ENCODE measurements at regions not wholly inside any gene's neighbourhood (a gene's known extent, or its start where the extent isn't known, plus 50 kb on each side); places are given as distances from the start of the nearest gene placed in this dataset.
A peak's percentile ranks its signal among the peaks of the same experiment; 100 is the strongest.
"Not testable (repeated sequence)": the region's sequence is repeated elsewhere in the genome, so short reads cannot be mapped to it uniquely, and the experiment has no call there.

GRCh38 chr3:177862962-177863491, 665.7 kb upstream of the TBL1XR1 start:
- ATAC-seq (replicated peaks) (no peak), DNase-seq (no peak)
- Mint-ChIP-seq H3K4me3 (no peak overlapping the region), H3K4me1 (ENCODE audit: low read depth in 2 of 2) (peaks cover 0 to 1% of the 10 kb centered on the region in 2 donors), H3K27ac (no peak overlapping the region), H3K27me3 (peaks cover 12 to 33% of the 10 kb centered on the region in 2 donors), H3K36me3 (ENCODE audit: insufficient read depth) (no peaks in the 10 kb centered on the region), H3K9me3 (peaks cover 4 to 45% of the 10 kb centered on the region in 2 donors)

- not testable (repeated sequence) for ATAC-seq (replicated peaks); H3K4me3 Mint-ChIP-seq; H3K27me3 Mint-ChIP-seq; H3K36me3 Mint-ChIP-seq (ENCODE audit: insufficient read depth); H3K27ac Mint-ChIP-seq; DNase-seq; H3K4me1 Mint-ChIP-seq (ENCODE audit: low read depth in 2 of 2)
- peaks cover 4 to 23% of the 10 kb centered on the region in 2 donors for H3K9me3 Mint-ChIP-seq
Observed at GRCh38 chr3:177871267-177871666, 665.0 kb upstream of the KCNMB2 start.

- Mint-ChIP-seq H3K4me1 (ENCODE audit: low read depth in 2 of 2) (peaks cover 0 to 5% of the 10 kb centered on the region in 2 donors), H3K27ac (no peak overlapping the region), H3K36me3 (ENCODE audit: insufficient read depth) (no peaks in the 10 kb centered on the region), H3K27me3 (no peaks in the 10 kb centered on the region), H3K9me3 (no peaks in the 10 kb centered on the region), H3K4me3 (no peak overlapping the region)
- no peak for DNase-seq
- no peak for ATAC-seq (replicated peaks)
Observed at GRCh38 chr3:177878192-177878591, 658.0 kb upstream of the KCNMB2 start.

GRCh38 chr3:177878957-177879356, 657.3 kb upstream of the KCNMB2 start:
- Mint-ChIP-seq H3K27ac (no peak overlapping the region), H3K36me3 (ENCODE audit: insufficient read depth) (no peaks in the 10 kb centered on the region), H3K27me3 (no peaks in the 10 kb centered on the region)

GRCh38 chr3:177881351-177881750, 654.9 kb upstream of the KCNMB2 start:
- H3K36me3 Mint-ChIP-seq (ENCODE audit: insufficient read depth), result no peaks in the 10 kb centered on the region
- H3K27ac Mint-ChIP-seq, result no peak overlapping the region
- H3K27me3 Mint-ChIP-seq, result no peaks in the 10 kb centered on the region
- DNase-seq, result no peak
- no peak overlapping the region for H3K4me3 Mint-ChIP-seq
- no peak for ATAC-seq (replicated peaks)
- H3K4me1 Mint-ChIP-seq (ENCODE audit: low read depth in 2 of 2), result no peaks in the 10 kb centered on the region
- H3K9me3 Mint-ChIP-seq, result no peaks in the 10 kb centered on the region

More at GRCh38 chr3:177878957-177879356, 657.3 kb upstream of the KCNMB2 start:
- ATAC-seq (replicated peaks) (no peak), DNase-seq (no peak)
- no peaks in the 10 kb centered on the region for H3K9me3 Mint-ChIP-seq
- H3K4me1 Mint-ChIP-seq (ENCODE audit: low read depth in 2 of 2), result peaks cover 0 to 5% of the 10 kb centered on the region in 2 donors
- H3K4me3 Mint-ChIP-seq, result no peak overlapping the region

- H3K9me3 Mint-ChIP-seq, result no peaks in the 10 kb centered on the region
- H3K27ac Mint-ChIP-seq, result no peak overlapping the region
- H3K4me3 Mint-ChIP-seq, result no peak overlapping the region
- H3K4me1 Mint-ChIP-seq (ENCODE audit: low read depth in 2 of 2), result no peaks in the 10 kb centered on the region
- DNase-seq, result no peak
- no peaks in the 10 kb centered on the region for H3K36me3 Mint-ChIP-seq (ENCODE audit: insufficient read depth)
- no peak for ATAC-seq (replicated peaks)
- no peaks in the 10 kb centered on the region for H3K27me3 Mint-ChIP-seq
Observed at GRCh38 chr3:177882124-177882648, 654.0 kb upstream of the KCNMB2 start.

GRCh38 chr3:177883091-177883490, 653.1 kb upstream of the KCNMB2 start:
- Mint-ChIP-seq H3K36me3 (ENCODE audit: insufficient read depth) (no peaks in the 10 kb centered on the region), H3K27me3 (no peaks in the 10 kb centered on the region), H3K4me1 (ENCODE audit: low read depth in 2 of 2) (no peaks in the 10 kb centered on the region), H3K27ac (no peak overlapping the region), H3K4me3 (no peak overlapping the region), H3K9me3 (no peaks in the 10 kb centered on the region)
- ATAC-seq (replicated peaks) (no peak), DNase-seq (no peak)

GRCh38 chr3:177883957-177884356, 652.3 kb upstream of the KCNMB2 start:
- ATAC-seq (replicated peaks), result no peak
- Mint-ChIP-seq H3K36me3 (ENCODE audit: insufficient read depth) (no peaks in the 10 kb centered on the region), H3K9me3 (no peaks in the 10 kb centered on the region), H3K27me3 (no peaks in the 10 kb centered on the region), H3K27ac (no peak overlapping the region), H3K4me3 (no peak overlapping the region), H3K4me1 (ENCODE audit: low read depth in 2 of 2) (no peaks in the 10 kb centered on the region)
- no peak for DNase-seq

- no peaks in the 10 kb centered on the region for H3K9me3 Mint-ChIP-seq
- no peaks in the 10 kb centered on the region for H3K4me1 Mint-ChIP-seq (ENCODE audit: low read depth in 2 of 2)
- H3K36me3 Mint-ChIP-seq (ENCODE audit: insufficient read depth), result no peaks in the 10 kb centered on the region
- ATAC-seq (replicated peaks), result no peak
- no peak for DNase-seq
- no peaks in the 10 kb centered on the region for H3K27me3 Mint-ChIP-seq
- no peak overlapping the region for H3K27ac Mint-ChIP-seq
- no peak overlapping the region for H3K4me3 Mint-ChIP-seq
Observed at GRCh38 chr3:177885063-177885462, 651.2 kb upstream of the KCNMB2 start.

- Mint-ChIP-seq H3K27me3 (no peaks in the 10 kb centered on the region), H3K4me1 (ENCODE audit: low read depth in 2 of 2) (no peaks in the 10 kb centered on the region), H3K4me3 (no peak overlapping the region), H3K27ac (no peak overlapping the region), H3K9me3 (no peaks in the 10 kb centered on the region), H3K36me3 (ENCODE audit: insufficient read depth) (no peaks in the 10 kb centered on the region)
- ATAC-seq (replicated peaks) (no peak), DNase-seq (no peak)
Observed at GRCh38 chr3:177886501-177886900, 649.7 kb upstream of the KCNMB2 start.

- Mint-ChIP-seq H3K27me3 (no peaks in the 10 kb centered on the region), H3K36me3 (ENCODE audit: insufficient read depth) (no peaks in the 10 kb centered on the region), H3K4me1 (ENCODE audit: low read depth in 2 of 2) (no peaks in the 10 kb centered on the region), H3K9me3 (no peaks in the 10 kb centered on the region), H3K4me3 (no peak overlapping the region), H3K27ac (peak overlapping the region in 1 of 2 donors; percentile 23)
- ATAC-seq (replicated peaks) (no peak), DNase-seq (no peak)
Observed at GRCh38 chr3:177887475-177887874, 648.8 kb upstream of the KCNMB2 start.

- Mint-ChIP-seq H3K36me3 (ENCODE audit: insufficient read depth) (no peaks in the 10 kb centered on the region), H3K4me3 (no peak overlapping the region), H3K27ac (no peak overlapping the region), H3K27me3 (no peaks in the 10 kb centered on the region), H3K4me1 (ENCODE audit: low read depth in 2 of 2) (no peaks in the 10 kb centered on the region), H3K9me3 (no peaks in the 10 kb centered on the region)
- ATAC-seq (replicated peaks) (no peak), DNase-seq (no peak)
Observed at GRCh38 chr3:177889161-177889560, 647.1 kb upstream of the KCNMB2 start.

GRCh38 chr3:177889652-177890358, 646.4 kb upstream of the KCNMB2 start:
- H3K27ac Mint-ChIP-seq, result no peak overlapping the region
- no peaks in the 10 kb centered on the region for H3K27me3 Mint-ChIP-seq
- no peak overlapping the region for H3K4me3 Mint-ChIP-seq
- no peaks in the 10 kb centered on the region for H3K9me3 Mint-ChIP-seq
- no peaks in the 10 kb centered on the region for H3K4me1 Mint-ChIP-seq (ENCODE audit: low read depth in 2 of 2)
- no peaks in the 10 kb centered on the region for H3K36me3 Mint-ChIP-seq (ENCODE audit: insufficient read depth)
- ATAC-seq (replicated peaks) (no peak), DNase-seq (no peak)

- H3K9me3 Mint-ChIP-seq, result no peaks in the 10 kb centered on the region
- no peak overlapping the region for H3K27ac Mint-ChIP-seq
- no peak overlapping the region for H3K4me3 Mint-ChIP-seq
- ATAC-seq (replicated peaks) (no peak), DNase-seq (no peak)
- H3K27me3 Mint-ChIP-seq, result no peaks in the 10 kb centered on the region
- no peaks in the 10 kb centered on the region for H3K36me3 Mint-ChIP-seq (ENCODE audit: insufficient read depth)
- H3K4me1 Mint-ChIP-seq (ENCODE audit: low read depth in 2 of 2), result no peaks in the 10 kb centered on the region
Observed at GRCh38 chr3:177890359-177890683, 645.9 kb upstream of the KCNMB2 start.

All from effector memory CD8-positive, alpha-beta T cell (primary cell).